GM23338 (cell line): ENCODE measurements at regions not wholly inside any gene's neighbourhood (a gene's known extent, or its start where the extent isn't known, plus 50 kb on each side); places are given as distances from the start of the nearest gene placed in this dataset.

Experiments used
- ATAC-seq: fragments of 200-7000 bp; cut with Tn5 transposase; 3 replicates; pipeline ENCODE4 v1.9.1; 2020
- DNase-seq: peaks from one replicate; pipeline ENCODE4 v3.0.0-alpha.2; 2015; ENCODE audit warnings: low spot score
- H2AFZ ChIP-seq: fragments of 200-600 bp; sonication (generic); 2 replicates; pipeline ENCODE4 v1.8.0; 2016; ENCODE audit warnings: antibody characterized with exemption, mild to moderate bottlenecking, moderate library complexity
- H3F3A ChIP-seq: fragments of 200-600 bp; sonication (generic); replicated peaks from 2 replicates; pipeline ENCODE4 v1.8.0; 2017; ENCODE audit warnings: antibody characterized with exemption, mixed run types, low read depth
- H3K27ac ChIP-seq: fragments of 200-600 bp; sonication (generic); 2 replicates; pipeline ENCODE4 v1.6.1; 2016; ENCODE audit warnings: low read depth
- H3K27me3 ChIP-seq: fragments of 200-600 bp; sonication (generic); 2 replicates; pipeline ENCODE4 v1.8.0; 2016; ENCODE audit warnings: mild to moderate bottlenecking, mixed run types, moderate library complexity; ENCODE audit not compliant: insufficient read depth
- H3K36me3 ChIP-seq: fragments of 200-600 bp; sonication (generic); 2 replicates; pipeline ENCODE4 v1.8.0; 2016; ENCODE audit warnings: mild to moderate bottlenecking; ENCODE audit not compliant: insufficient read depth
- H3K4me1 ChIP-seq: fragments of 200-600 bp; sonication (generic); 2 replicates; pipeline ENCODE4 v1.8.0; 2016; ENCODE audit warnings: mild to moderate bottlenecking, moderate library complexity; ENCODE audit not compliant: insufficient read depth
- H3K4me2 ChIP-seq: fragments of 200-600 bp; sonication (generic); 2 replicates; pipeline ENCODE4 v1.7.1; 2017; ENCODE audit warnings: mixed run types
- H3K4me3 ChIP-seq: fragments of 200-600 bp; sonication (generic); 2 replicates; pipeline ENCODE4 v1.6.1; 2016; ENCODE audit warnings: mixed run types
- H3K79me2 ChIP-seq: fragments of 200-600 bp; sonication (generic); replicated peaks from 2 replicates; pipeline ENCODE4 v1.8.0; 2017; ENCODE audit warnings: mild to moderate bottlenecking; ENCODE audit not compliant: insufficient read depth
- H3K9me2 ChIP-seq: fragments of 200-600 bp; sonication (generic); 2 replicates; pipeline ENCODE4 v1.8.0; 2017; ENCODE audit not compliant: insufficient read depth
- H4K20me1 ChIP-seq: fragments of 200-600 bp; sonication (generic); replicated peaks from 2 replicates; pipeline ENCODE4 v1.8.0; 2017; ENCODE audit warnings: mild to moderate bottlenecking; ENCODE audit not compliant: insufficient read depth
- H3K27ac Mint-ChIP-seq: 2 replicates; pipeline ENCODE4 v1.8.0; 2020; ENCODE audit warnings: inconsistent platforms, mild to moderate bottlenecking, moderate library complexity, mixed read lengths
- H3K27me3 Mint-ChIP-seq: 3 replicates; pipeline ENCODE4 v1.8.0; 2022; ENCODE audit warnings: low read depth, mild to moderate bottlenecking, moderate library complexity, mixed read lengths, inconsistent platforms; ENCODE audit not compliant: insufficient read depth, poor library complexity
- H3K36me3 Mint-ChIP-seq: 3 replicates; pipeline ENCODE4 v1.8.0; 2021; ENCODE audit warnings: low read depth, mild to moderate bottlenecking, inconsistent platforms, moderate library complexity, mixed read lengths
- H3K4me1 Mint-ChIP-seq: 3 replicates; pipeline ENCODE4 v1.8.0; 2020; ENCODE audit warnings: mild to moderate bottlenecking, inconsistent platforms, mixed read lengths
- H3K4me3 Mint-ChIP-seq: 3 replicates; pipeline ENCODE4 v1.8.0; 2021; ENCODE audit warnings: moderate library complexity, mild to moderate bottlenecking, inconsistent platforms, mixed read lengths
- H3K9me3 Mint-ChIP-seq: 3 replicates; pipeline ENCODE4 v1.8.0; 2020; ENCODE audit warnings: moderate library complexity, mild to moderate bottlenecking, inconsistent platforms, mixed read lengths
- CREB1 ChIP-seq: fragments of 250-450 bp; sonication (Bioruptor Pico); IDR thresholded peaks from 2 replicates; pipeline ENCODE4 v1.5.0; 2020; ENCODE audit warnings: low read depth, mild to moderate bottlenecking, moderate library complexity
- CTCF ChIP-seq, 2 experiments: fragments of 200-600 bp in 1 of 2; sonication (generic) in 1 of 2; conservative IDR thresholded peaks; 2 replicates each; pipeline versions ENCODE4 v1.5.1 to v1.6.1; 2016 to 2017; ENCODE audit warnings: antibody characterized with exemption in 2 of 2, low read depth in 2 of 2, mild to moderate bottlenecking in 2 of 2, moderate library complexity in 1 of 2
- ETS1 ChIP-seq: IDR thresholded peaks from 2 replicates; pipeline ENCODE4 v1.6.1; 2016; ENCODE audit warnings: antibody characterized with exemption
- EZH2 ChIP-seq: fragments of 200-600 bp; sonication (generic); IDR thresholded peaks from one replicate; pipeline ENCODE4 v1.8.0; 2017; ENCODE audit warnings: antibody characterized with exemption, mild to moderate bottlenecking, low read depth; ENCODE audit not compliant: unreplicated experiment
- EZH2phosphoT487 ChIP-seq: fragments of 200-600 bp; sonication (generic); IDR thresholded peaks from one replicate; pipeline ENCODE4 v1.8.1; 2018; ENCODE audit warnings: antibody characterized with exemption; ENCODE audit not compliant: unreplicated experiment
- JUNB ChIP-seq: IDR thresholded peaks from one replicate; pipeline ENCODE4 v1.6.1; 2016; ENCODE audit warnings: antibody characterized with exemption; ENCODE audit not compliant: unreplicated experiment
- NANOG ChIP-seq: IDR thresholded peaks from 2 replicates; pipeline ENCODE4 v1.6.1; 2016; ENCODE audit warnings: antibody characterized with exemption, borderline replicate concordance
- POLR2AphosphoS5 ChIP-seq: IDR thresholded peaks from 2 replicates; pipeline ENCODE4 v1.6.1; 2016; ENCODE audit warnings: antibody characterized with exemption, low read depth
- REST ChIP-seq: IDR thresholded peaks from one replicate; pipeline ENCODE4 v1.6.1; 2018; ENCODE audit warnings: antibody characterized with exemption; ENCODE audit not compliant: unreplicated experiment
- STAT1 ChIP-seq: IDR thresholded peaks from one replicate; pipeline ENCODE4 v1.6.1; 2016; ENCODE audit warnings: antibody characterized with exemption; ENCODE audit not compliant: unreplicated experiment
- ZNF114 ChIP-seq: fragments of 250-450 bp; sonication (Bioruptor Pico); IDR thresholded peaks from 2 replicates; pipeline ENCODE4 v1.5.0; 2020; ENCODE audit warnings: mild to moderate bottlenecking, moderate library complexity
- ZNF331 ChIP-seq: fragments of 250-450 bp; sonication (Bioruptor Pico); IDR thresholded peaks from 2 replicates; pipeline ENCODE4 v1.5.0; 2020; ENCODE audit warnings: low read depth, mild to moderate bottlenecking, moderate library complexity
- ZNF462 ChIP-seq: fragments of 250-450 bp; sonication (Bioruptor Pico); IDR thresholded peaks from 2 replicates; pipeline ENCODE4 v1.5.0; 2020; ENCODE audit warnings: mild to moderate bottlenecking, moderate library complexity

- H3K9me3 Mint-ChIP-seq = no peaks in the 10 kb centered on the region
- no peaks in the 10 kb centered on the region for H3K9me2 ChIP-seq
- H2AFZ ChIP-seq = no peak overlapping the region
- H3K4me3 Mint-ChIP-seq = no peak overlapping the region
- no peak for TF ChIP-seq POLR2AphosphoS5
- no peak for TF ChIP-seq JUNB
- no peak for TF ChIP-seq STAT1
- TF ChIP-seq EZH2phosphoT487 = no peak
- no peak for TF ChIP-seq ZNF462
- no peak for TF ChIP-seq EZH2
- no peak for TF ChIP-seq NANOG
- no peak for TF ChIP-seq ZNF331 (CRISPR knock-in tag)
- TF ChIP-seq CREB1 (CRISPR knock-in tag) = no peak
- no peak for TF ChIP-seq REST
- no peak for TF ChIP-seq ETS1
- no peak for TF ChIP-seq ZNF114 (CRISPR knock-in tag)
- no peak for TF ChIP-seq CTCF (conservative IDR thresholded peaks at IDR 0.05; ENCODE audit: low read depth in 2 of 2)
- peaks cover 21% of the 10 kb centered on the region for H3K4me1 Mint-ChIP-seq
- H3F3A ChIP-seq = no peaks in the 10 kb centered on the region
- ATAC-seq (no peak), DNase-seq (no peak)
- no peaks in the 10 kb centered on the region for H3K36me3 Mint-ChIP-seq
- H3K27me3 ChIP-seq = no peaks in the 10 kb centered on the region
- no peak overlapping the region for H3K27ac ChIP-seq
- H3K36me3 ChIP-seq = no peaks in the 10 kb centered on the region
- H3K79me2 ChIP-seq = no peaks in the 10 kb centered on the region
- no peaks in the 10 kb centered on the region for H4K20me1 ChIP-seq
- H3K27ac Mint-ChIP-seq = no peak overlapping the region
- peaks cover 3% of the 10 kb centered on the region for H3K27me3 Mint-ChIP-seq
- H3K4me3 ChIP-seq = no peak overlapping the region
- peaks cover 20% of the 10 kb centered on the region for H3K4me1 ChIP-seq
- no peak overlapping the region for H3K4me2 ChIP-seq
Observed at GRCh38 chr12:18919871-18920511, 182.1 kb downstream of the CAPZA3 start.
